K562 (cell line): ENCODE measurements at regions not wholly inside any gene's neighbourhood (a gene's known extent, or its start where the extent isn't known, plus 50 kb on each side); places are given as distances from the start of the nearest gene placed in this dataset.

Source experiments
- ATAC-seq: fragments of 200-7000 bp; cut with Tn5 transposase; 3 replicates; pipeline ENCODE4 v1.9.1; 2020; ENCODE audit warnings: moderate library complexity
- BruUV-seq: library from RNA; stranded (reverse); fragments of 400-500 nt; replicated peaks from 2 replicates; lab custom pipeline; 2021; lab: Mats Ljungman, UMichigan
- CTCF ChIA-PET: fragments of 300-600 bp; formaldehyde crosslinking; extraction: SDS; loops from one replicate; lab custom pipeline; 2021; ENCODE audit warnings: low intra/inter-chr PET ratio; lab: Yijun Ruan, JAX
- POLR2A ChIA-PET: fragments of 300-600, 350-650 bp; sonication (Branson Sonifier 250); formaldehyde crosslinking; extraction: SDS; loops from one replicate; lab custom pipeline; 2021; ENCODE audit warnings: antibody characterized with exemption, inconsistent platforms; lab: Yijun Ruan, JAX
- DNase-seq, 4 experiments: peaks; one replicate each; pipeline versions ENCODE4 v3.0.0 to v3.0.0-alpha.2; 2011 to 2018; ENCODE audit warnings: low spot score in 3 of 4, mixed read lengths in 3 of 4; ENCODE audit errors: extremely low read depth in 1 of 4
- FAIRE-seq: peaks from 2 replicates; lab custom pipeline; 2011; peaks lifted over from hg19 to GRCh38; lab: Jason Lieb, UNC
- H2AFZ ChIP-seq: 2 replicates; pipeline ENCODE4 v1.6.0; 2011; ENCODE audit warnings: low read depth, low read length, control low read depth, inconsistent platforms
- H3K27ac ChIP-seq: fragments of 200-600 bp; 3 replicates; pipeline ENCODE4 v1.8.0; 2011; ENCODE audit warnings: low read depth, mild to moderate bottlenecking, control low read depth, inconsistent platforms, low read length, moderate library complexity, mixed read lengths; ENCODE audit errors: extremely low read depth
- H3K27me3 ChIP-seq, 2 experiments: fragments of 300-600 bp in 1 of 2; 2 replicates in 1 of 2; 3 replicates in 1 of 2; pipeline versions ENCODE4 v1.6.0 to v1.8.0; 2011; ENCODE audit warnings: inconsistent platforms in 2 of 2, low read length in 2 of 2, mild to moderate bottlenecking in 1 of 2, mixed read lengths in 1 of 2, moderate library complexity in 1 of 2; ENCODE audit not compliant: control insufficient read depth in 2 of 2, insufficient read depth in 2 of 2
- H3K36me3 ChIP-seq: fragments of 300-600 bp; 3 replicates; pipeline ENCODE4 v1.8.0; 2011; ENCODE audit warnings: mild to moderate bottlenecking, low read length, inconsistent platforms; ENCODE audit not compliant: control insufficient read depth, insufficient read depth
- H3K4me1 ChIP-seq, 2 experiments: fragments of 200-600 bp in 1 of 2; replicated peaks in 1 of 2; 2 replicates in 1 of 2; 3 replicates in 1 of 2; pipeline versions ENCODE4 v1.5.1 to v1.8.0; 2011; ENCODE audit warnings: inconsistent platforms in 2 of 2, low read length in 2 of 2, mild to moderate bottlenecking in 1 of 2, mixed read lengths in 1 of 2, moderate library complexity in 1 of 2; ENCODE audit not compliant: control insufficient read depth in 2 of 2, insufficient read depth in 2 of 2
- H3K4me2 ChIP-seq: 2 replicates; pipeline ENCODE4 v1.6.1; 2011; ENCODE audit warnings: low read length, control low read depth, inconsistent platforms, mixed read lengths; ENCODE audit not compliant: insufficient read depth
- H3K4me3 ChIP-seq: fragments of 200-600 bp; sonication (generic), shearing (Covaris generic); 2 replicates; pipeline ENCODE4 v1.5.1; 2016; ENCODE audit warnings: control low read depth, inconsistent platforms
- H3K79me2 ChIP-seq: fragments of 200-600 bp; 3 replicates; pipeline ENCODE4 v1.8.0; 2011; ENCODE audit warnings: low read length, inconsistent platforms; ENCODE audit not compliant: control insufficient read depth, insufficient read depth
- H3K9ac ChIP-seq, 2 experiments: 2 replicates each; pipeline versions ENCODE4 v1.6.0 to v1.6.1; 2011; ENCODE audit warnings: low read depth in 2 of 2, low read length in 2 of 2, control low read depth in 1 of 2, inconsistent platforms in 1 of 2, mild to moderate bottlenecking in 1 of 2, mixed read lengths in 1 of 2; ENCODE audit not compliant: insufficient read depth in 1 of 2
- H3K9me1 ChIP-seq: one replicate; pipeline ENCODE4 v1.6.0; 2011; ENCODE audit warnings: inconsistent platforms, mild to moderate bottlenecking, low read length, moderate library complexity; ENCODE audit not compliant: control insufficient read depth, insufficient read depth
- H3K9me3 ChIP-seq: replicated peaks from 2 replicates; pipeline ENCODE4 v1.5.1; 2011; ENCODE audit warnings: low read depth, low read length, inconsistent platforms; ENCODE audit not compliant: control insufficient read depth, insufficient read depth
- H4K20me1 ChIP-seq: replicated peaks from 2 replicates; pipeline ENCODE4 v1.6.1; 2011; ENCODE audit warnings: low read length, inconsistent platforms, mixed read lengths; ENCODE audit not compliant: control insufficient read depth, insufficient read depth
- ARID3B ChIP-seq: fragments of 250-450 bp; sonication (Bioruptor Pico); IDR thresholded peaks from 2 replicates; pipeline ENCODE4 v1.4.0; 2020; ENCODE audit warnings: borderline replicate concordance
- ARNT ChIP-seq, 2 experiments: fragments of 450-650 bp; IDR thresholded peaks; 2 replicates each; pipeline ENCODE4 v1.6.1; 2016; ENCODE audit warnings: mild to moderate bottlenecking in 1 of 2
- BRF2 ChIP-seq: IDR thresholded peaks from 3 replicates; pipeline ENCODE4 v1.6.1; 2011; ENCODE audit warnings: borderline replicate concordance, mild to moderate bottlenecking; ENCODE audit not compliant: insufficient read length, insufficient read depth
- CEBPZ ChIP-seq: fragments of 150-350 bp; IDR thresholded peaks from 2 replicates; pipeline ENCODE4 v1.6.1; 2014; ENCODE audit warnings: low read depth, mild to moderate bottlenecking, low read length, borderline replicate concordance
- ELF2 ChIP-seq: fragments of 250-450 bp; sonication (Bioruptor Pico); IDR thresholded peaks from 2 replicates; pipeline ENCODE4 v1.5.0; 2021; ENCODE audit warnings: mild to moderate bottlenecking
- FOXA3 ChIP-seq, 2 experiments: fragments of 450-650 bp in 1 of 2; sonication (generic) in 1 of 2; formaldehyde crosslinking; IDR thresholded peaks in 1 of 2; conservative IDR thresholded peaks in 1 of 2; 2 replicates each; pipeline versions ENCODE4 v1.4.0 to v1.8.0; 2020 to 2022; ENCODE audit warnings: mild to moderate bottlenecking in 2 of 2, missing genetic modification reagents in 1 of 2
- HDAC1 ChIP-seq, 2 experiments: fragments of 450-650 bp; IDR thresholded peaks; 2 replicates each; pipeline ENCODE4 v1.6.1; 2016 to 2017; ENCODE audit warnings: inconsistent platforms in 1 of 2, mild to moderate bottlenecking in 1 of 2, moderate library complexity in 1 of 2
- MCM5 ChIP-seq: fragments of 450-650 bp; IDR thresholded peaks from 2 replicates; pipeline ENCODE4 v1.6.1; 2016; ENCODE audit warnings: low read depth
- NCOA4 ChIP-seq: fragments of 450-650 bp; IDR thresholded peaks from 2 replicates; pipeline ENCODE4 v1.6.1; 2018; ENCODE audit warnings: mild to moderate bottlenecking; ENCODE audit not compliant: partially characterized antibody
- SMARCC2 ChIP-seq: fragments of 450-650 bp; IDR thresholded peaks from 2 replicates; pipeline ENCODE4 v1.6.1; 2017; ENCODE audit warnings: antibody characterized with exemption, moderate library complexity, mild to moderate bottlenecking, low read depth
- TEAD2 ChIP-seq: fragments of 450-650 bp; IDR thresholded peaks from 2 replicates; pipeline ENCODE4 v1.6.1; 2016; ENCODE audit warnings: missing genetic modification characterization, control low read depth, missing compliant biosample characterization
- TRIM25 ChIP-seq: fragments of 450-650 bp; IDR thresholded peaks from 2 replicates; pipeline ENCODE4 v1.7.0; 2016; ENCODE audit warnings: borderline replicate concordance
- U2AF2 ChIP-seq: fragments of 200-400 bp; formaldehyde crosslinking; optimal IDR thresholded peaks from 2 replicates; pipeline ENCODE3; 2017; ENCODE audit warnings: low read depth, mild to moderate bottlenecking, low read length
- ZNF217 ChIP-seq: sonication (generic); formaldehyde crosslinking; IDR thresholded peaks from 2 replicates; pipeline ENCODE4 v1.8.0; 2022; ENCODE audit warnings: mild to moderate bottlenecking, missing genetic modification reagents
- ZNF316 ChIP-seq: fragments of 450-650 bp; IDR thresholded peaks from 2 replicates; pipeline ENCODE4 v1.6.1; 2016
- WGBS: fragments of 100-300 bp; shearing (Covaris generic); methylation state at CpG from one replicate; pipeline ENCODE4 v1.1.6; 2016; ENCODE audit warnings: low coverage, mixed read lengths; ENCODE audit not compliant: insufficient coverage; ENCODE audit errors: missing lambda C conversion rate; 5-methylcytosine and 5-hydroxymethylcytosine counted together
- in situ Hi-C: fragments of 300-500 bp; cut with MboI; formaldehyde crosslinking; loops from 4 replicates; pipeline ENCODE4 v1.15.0; 2018; ENCODE audit warnings: inconsistent platforms, mixed read lengths
- intact Hi-C: fragments of 100-400 bp; cut with micrococcal nuclease; formaldehyde crosslinking; loops from 2 replicates; pipeline ENCODE4 v1.14.2; 2022

- Histone ChIP-seq H3K36me3 (no peaks in the 10 kb centered on the region), H3K4me1 (no peaks in the 10 kb centered on the region), H3K27me3 (no peaks in the 10 kb centered on the region), H3K4me3 (no peak overlapping the region), H4K20me1 (no peaks in the 10 kb centered on the region), H3K4me2 (no peak overlapping the region), H3K79me2 (no peaks in the 10 kb centered on the region), H3K9me1 (no peaks in the 10 kb centered on the region), H2AFZ (no peak overlapping the region), H3K9me3 (peaks cover under 1% of the 10 kb centered on the region; the same call in 1 of the 2 replicates), H3K9ac (no peak overlapping the region), H3K27ac (no peak overlapping the region)
- CTCF ChIA-PET = no interaction called here
- no TSS peak for BruUV-seq
- DNase-seq (no peak), FAIRE-seq (no peak), ATAC-seq (no peak)
- in situ Hi-C loops (no loop called here), intact Hi-C loops (no loop called here)
- 0% methylated on average over 1 of the region's 1 CpG for WGBS
- POLR2A ChIA-PET = no interaction called here
- TF ChIP-seq CEBPZ (no peak), ELF2 (CRISPR knock-in tag) (no peak), MCM5 (no peak), HDAC1 (IDR thresholded peaks at IDR 0.05) (no peak), U2AF2 (no peak), ZNF316 (no peak), ARNT (IDR thresholded peaks at IDR 0.05) (no peak), BRF2 (no peak), SMARCC2 (no peak), TRIM25 (no peak), NCOA4 (no peak), FOXA3 (CRISPR knock-in tag; conservative IDR thresholded peaks at IDR 0.05 in 1 of 2, IDR thresholded peaks at IDR 0.05 in 1 of 2) (no peak), ZNF217 (CRISPR knock-in tag) (no peak), ARID3B (CRISPR knock-in tag) (no peak), TEAD2 (tag) (no peak)
Measured at GRCh38 chr21:24861471-24861870, 745.8 kb downstream of the MRPL39 start.
